ENCODE measurements at regions not wholly inside any gene's neighbourhood (a gene's known extent, or its start where the extent isn't known, plus 50 kb on each side); places are given as distances from the start of the nearest gene placed in this dataset.
"Not testable (repeated sequence)": the region's sequence is repeated elsewhere in the genome, so short reads cannot be mapped to it uniquely, and the experiment has no call there.

- Histone ChIP-seq H3K27me3 (no peaks in the 10 kb centered on the region), H3K27ac (no peak overlapping the region), H3K36me3 (no peaks in the 10 kb centered on the region), H3K9me3 (no peaks in the 10 kb centered on the region), H3K4me3 (no peak overlapping the region), H3K4me1 (no peaks in the 10 kb centered on the region)
- TF ChIP-seq, protein P1, sequence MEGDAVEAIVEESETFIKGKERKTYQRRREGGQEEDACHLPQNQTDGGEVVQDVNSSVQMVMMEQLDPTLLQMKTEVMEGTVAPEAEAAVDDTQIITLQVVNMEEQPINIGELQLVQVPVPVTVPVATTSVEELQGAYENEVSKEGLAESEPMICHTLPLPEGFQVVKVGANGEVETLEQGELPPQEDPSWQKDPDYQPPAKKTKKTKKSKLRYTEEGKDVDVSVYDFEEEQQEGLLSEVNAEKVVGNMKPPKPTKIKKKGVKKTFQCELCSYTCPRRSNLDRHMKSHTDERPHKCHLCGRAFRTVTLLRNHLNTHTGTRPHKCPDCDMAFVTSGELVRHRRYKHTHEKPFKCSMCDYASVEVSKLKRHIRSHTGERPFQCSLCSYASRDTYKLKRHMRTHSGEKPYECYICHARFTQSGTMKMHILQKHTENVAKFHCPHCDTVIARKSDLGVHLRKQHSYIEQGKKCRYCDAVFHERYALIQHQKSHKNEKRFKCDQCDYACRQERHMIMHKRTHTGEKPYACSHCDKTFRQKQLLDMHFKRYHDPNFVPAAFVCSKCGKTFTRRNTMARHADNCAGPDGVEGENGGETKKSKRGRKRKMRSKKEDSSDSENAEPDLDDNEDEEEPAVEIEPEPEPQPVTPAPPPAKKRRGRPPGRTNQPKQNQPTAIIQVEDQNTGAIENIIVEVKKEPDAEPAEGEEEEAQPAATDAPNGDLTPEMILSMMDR (IDR thresholded peaks at IDR 0.05) = no peak
- no peak for DNase-seq
- intact Hi-C loops (cut with DNase I) = no loop called here
- ATAC-seq = no peak
Observed at GRCh38 chr1:244150665-244151064, 99.6 kb downstream of the ZBTB18 start.

DNA sequence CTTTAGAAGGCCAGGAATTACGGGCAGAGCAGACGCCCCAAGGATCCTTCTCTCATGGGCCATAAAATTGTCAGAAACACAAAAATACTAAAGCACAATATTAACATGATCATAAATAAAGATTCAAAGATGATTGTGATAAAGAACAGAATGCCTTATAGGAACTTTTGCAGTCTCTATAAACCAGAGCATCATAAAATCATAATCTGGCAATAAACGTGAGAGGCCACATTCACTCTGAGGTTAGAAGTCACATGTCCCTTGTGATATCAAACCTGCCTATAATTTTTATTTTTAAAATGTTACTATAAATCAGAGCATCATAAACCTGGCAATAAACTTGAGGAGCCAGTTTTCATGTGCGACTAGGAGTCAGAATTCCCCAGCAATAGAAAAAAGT lies 100.5 kb downstream of the ZBTB18 start:
- ATAC-seq = no peak
- H3K27ac ChIP-seq = no peak overlapping the region
- no peak overlapping the region for H3K4me3 ChIP-seq
- no peaks in the 10 kb centered on the region for H3K4me1 ChIP-seq
- H3K27me3 ChIP-seq = no peaks in the 10 kb centered on the region
- no peaks in the 10 kb centered on the region for H3K36me3 ChIP-seq
- no peak for DNase-seq
- no peaks in the 10 kb centered on the region for H3K9me3 ChIP-seq
- intact Hi-C loops (cut with DNase I) = no loop called here
- TF ChIP-seq, protein P1 (IDR thresholded peaks at IDR 0.05) = no peak

DNA sequence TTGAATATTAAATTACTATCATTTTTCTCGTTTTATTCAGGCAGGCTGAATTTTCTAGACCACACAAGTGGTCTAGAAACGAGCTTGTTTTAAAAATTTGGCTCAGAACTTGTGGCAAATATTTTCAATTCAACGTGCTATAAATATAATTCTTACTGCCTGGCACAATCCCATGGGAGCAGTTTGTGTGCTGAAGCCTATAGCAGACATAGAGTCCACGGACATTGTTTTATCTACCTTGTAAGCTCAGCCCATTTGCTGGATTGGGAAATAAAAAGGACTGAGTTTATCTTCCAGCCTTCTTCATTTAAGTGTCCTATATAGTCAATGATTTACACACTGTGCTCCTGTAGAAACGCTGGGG lies 103.4 kb downstream of the ZBTB18 start:
- Histone ChIP-seq H3K27ac (no peak overlapping the region), H3K4me3 (no peak overlapping the region), H3K27me3 (no peaks in the 10 kb centered on the region), H3K4me1 (no peaks in the 10 kb centered on the region), H3K9me3 (no peaks in the 10 kb centered on the region), H3K36me3 (no peaks in the 10 kb centered on the region)
- TF ChIP-seq, protein P1 (IDR thresholded peaks at IDR 0.05) = no peak
- ATAC-seq = no peak
- DNase-seq = no peak
- intact Hi-C loops (cut with DNase I) = no loop called here

- H3K27ac ChIP-seq = no peak overlapping the region
- no peaks in the 10 kb centered on the region for H3K9me3 ChIP-seq
- intact Hi-C loops (cut with DNase I) = no loop called here
- H3K36me3 ChIP-seq = no peaks in the 10 kb centered on the region
- DNase-seq (no peak), ATAC-seq (peak; percentile 14)
- TF ChIP-seq, protein P1 (IDR thresholded peaks at IDR 0.05) = no peak
- H3K4me1 ChIP-seq = no peaks in the 10 kb centered on the region
- no peaks in the 10 kb centered on the region for H3K27me3 ChIP-seq
- no peak overlapping the region for H3K4me3 ChIP-seq
Observed at GRCh38 chr1:244154872-244155531, 103.9 kb downstream of the ZBTB18 start.

DNA sequence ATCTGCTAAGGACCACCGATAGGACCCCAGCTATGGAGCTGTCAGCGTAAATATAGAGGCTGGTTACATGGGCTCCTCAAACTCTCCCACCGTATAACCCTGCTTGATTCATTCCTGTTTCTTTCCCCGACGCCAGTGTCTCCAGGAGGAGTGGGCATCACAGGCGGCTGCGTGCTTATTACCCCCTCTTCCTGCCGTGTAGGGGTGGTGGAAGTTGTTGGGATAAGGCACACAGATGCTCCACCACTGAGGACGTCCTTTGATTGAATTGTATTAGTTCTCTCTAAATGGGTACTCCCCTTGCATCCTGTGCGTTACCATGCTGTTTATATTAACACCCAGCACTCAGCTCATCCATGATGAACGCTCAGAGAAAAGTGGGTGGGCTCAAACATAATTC lies 104.6 kb downstream of the ZBTB18 start:
- no peak overlapping the region for H3K27ac ChIP-seq
- ATAC-seq = no peak
- no peaks in the 10 kb centered on the region for H3K4me1 ChIP-seq
- intact Hi-C loops (cut with DNase I) = no loop called here
- no peaks in the 10 kb centered on the region for H3K27me3 ChIP-seq
- H3K36me3 ChIP-seq = no peaks in the 10 kb centered on the region
- H3K4me3 ChIP-seq = no peak overlapping the region
- TF ChIP-seq, protein P1 (IDR thresholded peaks at IDR 0.05) = no peak
- no peak for DNase-seq
- no peaks in the 10 kb centered on the region for H3K9me3 ChIP-seq

GRCh38 chr1:244156617-244157016 lies 105.5 kb downstream of the ZBTB18 start:
- intact Hi-C loops (cut with DNase I); ATAC-seq; H3K27ac ChIP-seq; H3K36me3 ChIP-seq; H3K9me3 ChIP-seq; DNase-seq; H3K4me3 ChIP-seq; H3K4me1 ChIP-seq; H3K27me3 ChIP-seq: not testable (repeated sequence)

All from upper lobe of right lung (tissue), 1 donor.